NCI-H146 (cell line): ENCODE measurements at regions not wholly inside any gene's neighbourhood (a gene's known extent, or its start where the extent isn't known, plus 50 kb on each side); places are given as distances from the start of the nearest gene placed in this dataset.
"Not testable (repeated sequence)": the region's sequence is repeated elsewhere in the genome, so short reads cannot be mapped to it uniquely, and the experiment has no call there.

Experiments
- DNase-seq: peaks from one replicate; lab custom pipeline; 2025; lab: John Stamatoyannopoulos, UW

DNA sequence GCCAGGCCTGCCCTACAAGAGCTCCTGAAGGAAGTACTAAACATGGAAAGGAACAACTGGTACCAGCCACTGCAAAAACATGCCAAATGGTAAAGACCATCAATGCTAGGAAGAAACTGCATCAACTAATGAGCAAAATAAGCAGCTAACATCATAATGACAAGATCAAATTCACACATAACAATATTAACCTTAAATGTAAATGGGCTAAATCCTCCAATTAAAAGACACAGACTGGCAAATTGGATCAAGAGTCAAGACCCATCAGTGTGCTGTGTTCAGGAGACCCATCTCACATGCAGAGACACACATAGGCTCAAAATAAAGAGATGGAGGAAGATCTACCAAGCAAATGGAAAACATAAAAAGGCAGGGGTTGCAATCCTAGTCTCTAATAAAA, 119.0 kb upstream of the CARMIL1 start:
- DNase-seq, result not testable (repeated sequence)

DNA sequence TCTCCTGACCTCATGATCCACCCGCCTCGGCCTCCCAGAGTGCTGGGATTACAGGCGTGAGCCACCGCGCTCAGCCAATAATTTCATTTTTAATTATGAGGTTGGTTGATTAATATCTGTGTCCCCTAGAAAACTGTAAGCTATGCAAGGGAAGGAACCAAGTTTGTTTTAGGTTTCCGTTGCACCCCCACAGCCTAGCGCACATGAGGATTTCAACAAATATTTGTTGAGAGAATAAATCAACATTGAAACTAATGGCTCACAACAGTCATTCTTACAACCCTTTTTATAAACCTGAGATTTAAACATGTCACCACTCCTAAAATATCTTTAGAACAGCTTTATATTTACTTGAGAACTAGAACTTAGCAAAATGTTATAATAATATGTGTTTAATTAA, 114.0 kb upstream of the CARMIL1 start:
- no peak for DNase-seq

DNA sequence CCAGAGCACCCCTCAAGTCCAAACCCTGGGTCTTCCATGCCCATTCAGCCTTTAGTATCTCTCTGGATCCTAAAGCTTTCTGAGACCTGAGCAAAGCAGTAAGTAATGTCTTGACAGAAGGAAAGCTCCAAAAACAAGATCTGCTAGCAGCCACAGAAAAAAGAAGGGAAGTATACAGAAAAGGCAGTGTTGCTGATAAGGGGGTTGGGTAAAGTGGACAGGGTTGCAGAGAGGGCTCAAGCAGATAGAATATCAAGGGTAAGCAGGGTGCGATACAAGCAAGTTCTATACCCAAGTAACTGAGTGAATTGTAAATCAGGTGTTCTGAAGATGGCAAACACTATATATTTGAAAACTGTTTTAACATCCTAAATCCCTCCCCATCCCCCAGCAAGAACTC, 113.4 kb upstream of the CARMIL1 start:
- DNase-seq, result no peak

DNA sequence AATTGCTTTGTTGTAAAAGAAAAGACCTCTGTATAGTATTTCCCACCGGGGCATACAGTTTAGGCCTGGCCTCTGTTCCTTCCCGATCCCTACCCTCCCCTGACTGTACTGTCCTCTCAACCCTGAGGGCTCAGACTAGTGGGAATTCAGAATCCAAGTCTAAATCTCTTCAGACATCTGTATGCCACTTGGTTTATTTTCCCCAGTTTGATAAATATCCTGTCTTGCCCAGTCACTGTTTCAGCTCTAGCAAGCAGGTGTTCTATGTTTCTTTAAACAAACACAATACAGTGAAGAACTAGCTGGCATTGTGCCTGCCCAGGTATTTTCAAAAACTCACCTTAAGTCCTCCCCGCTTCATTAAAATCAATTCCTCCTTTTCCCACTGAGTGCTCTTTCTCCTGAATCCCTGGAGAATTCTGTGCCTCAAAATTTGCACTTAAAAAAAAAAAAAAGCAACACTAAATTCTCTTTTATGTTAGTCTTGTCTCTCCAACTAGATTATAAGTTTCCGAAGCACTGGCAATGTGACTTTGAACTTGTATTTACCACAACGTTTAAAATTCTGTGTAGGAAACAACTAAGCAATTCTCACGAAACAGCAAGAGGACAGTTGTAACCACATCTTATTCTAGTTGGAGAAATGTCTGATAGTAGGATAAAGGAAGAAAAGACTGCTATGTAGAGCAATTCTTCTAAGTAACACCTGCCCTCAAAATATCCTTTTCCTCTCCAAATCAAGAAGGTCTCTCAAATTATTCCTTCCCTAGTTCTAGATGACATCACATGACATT, 112.0 kb upstream of the CARMIL1 start:
- DNase-seq, result peak; percentile 53

DNA sequence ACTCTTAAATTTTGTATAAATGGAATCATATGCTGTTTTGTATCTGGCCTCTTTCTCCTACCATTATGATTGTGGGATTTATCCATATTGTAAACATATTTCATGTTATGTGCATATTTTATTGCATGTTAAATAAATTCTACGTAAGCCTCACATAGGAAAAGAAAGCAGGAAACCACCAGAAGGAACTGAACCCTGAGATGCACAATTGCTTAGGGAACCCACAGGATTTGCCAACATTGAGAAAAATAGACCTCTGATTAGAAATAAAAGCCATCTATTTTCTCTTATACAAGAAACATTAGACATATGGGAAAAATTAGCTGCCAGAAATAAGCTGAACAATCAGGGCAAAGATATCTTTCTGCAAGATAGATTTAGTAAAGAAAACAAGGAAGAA, 111.2 kb upstream of the CARMIL1 start:
- DNase-seq, result no peak

DNA sequence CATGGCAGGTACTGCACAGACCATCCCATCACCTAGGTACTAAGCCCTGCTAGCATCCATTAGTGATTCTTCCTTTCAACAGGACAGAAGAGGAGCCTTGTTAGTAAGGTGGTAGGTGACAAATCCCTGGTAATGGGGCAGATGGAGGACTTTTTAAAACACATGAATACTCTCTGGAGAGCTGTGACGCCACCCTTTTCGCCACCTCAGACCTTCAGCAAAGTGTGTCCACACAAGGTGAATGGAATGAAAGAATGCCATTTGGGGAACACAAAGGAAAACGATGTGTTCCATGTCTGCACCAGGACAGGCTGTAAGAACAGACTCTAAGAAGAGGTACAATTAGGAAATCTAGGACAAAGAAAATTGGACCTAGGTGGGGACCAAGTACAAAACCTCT, 110.5 kb upstream of the CARMIL1 start:
- DNase-seq, result no peak

DNA sequence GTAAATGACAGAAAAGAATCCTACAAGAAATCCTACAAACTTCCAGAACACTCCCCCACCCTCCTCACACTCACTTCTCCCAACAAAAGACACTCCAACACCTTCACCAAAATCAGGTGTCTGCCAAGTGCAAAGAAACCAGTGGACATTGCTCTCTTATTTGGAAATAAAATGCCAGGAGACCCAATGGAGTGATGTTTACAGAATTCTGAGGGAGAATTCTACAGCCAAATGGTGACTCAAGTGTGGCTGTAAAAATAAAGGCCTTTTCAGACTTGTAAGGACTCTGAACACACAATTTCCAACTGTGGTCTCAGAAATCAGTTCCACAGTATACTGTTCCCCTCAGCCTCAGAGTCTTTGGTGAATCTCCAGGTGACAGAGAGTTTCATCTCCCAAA, 109.6 kb upstream of the CARMIL1 start:
- no peak for DNase-seq

DNA sequence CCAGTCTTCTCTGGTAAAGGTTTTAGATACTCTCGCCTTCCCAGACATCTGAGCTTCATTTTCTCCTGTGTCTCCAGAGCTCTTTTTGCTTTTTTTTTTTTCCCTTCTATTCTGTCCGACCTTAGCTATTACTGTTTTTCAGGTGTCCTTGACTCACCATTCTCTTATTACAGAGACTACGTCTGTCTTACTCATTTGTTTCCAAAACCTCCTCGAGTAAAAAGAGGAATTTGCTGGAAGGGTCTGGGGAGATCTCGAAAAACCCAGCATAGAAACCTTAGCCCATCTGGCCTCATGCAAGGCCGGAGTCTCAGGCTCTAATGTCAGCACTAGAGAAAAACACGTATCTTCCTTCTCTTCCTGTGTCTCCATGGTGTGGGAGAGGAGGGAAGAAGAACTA, 109.2 kb upstream of the CARMIL1 start:
- DNase-seq, result no peak

DNA sequence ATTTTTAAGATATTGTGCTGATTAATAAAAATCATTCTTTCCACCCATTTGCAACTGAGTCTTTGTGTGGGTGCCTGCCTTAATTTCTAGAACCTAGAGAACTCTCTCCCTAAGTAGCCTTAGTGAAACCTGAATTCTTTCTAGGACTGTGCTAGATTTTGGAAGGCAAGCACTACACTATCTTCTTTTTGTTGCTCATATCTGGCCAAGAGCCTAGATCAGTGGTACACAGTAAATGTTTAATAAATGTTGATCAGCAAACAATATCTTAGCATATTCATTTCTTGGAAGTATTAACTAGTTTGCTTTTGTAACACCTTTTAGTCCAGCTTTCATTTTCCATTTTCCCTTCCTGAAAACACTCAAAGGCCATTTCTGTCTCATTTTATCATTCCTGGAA, 108.5 kb upstream of the CARMIL1 start:
- DNase-seq, result no peak

DNA sequence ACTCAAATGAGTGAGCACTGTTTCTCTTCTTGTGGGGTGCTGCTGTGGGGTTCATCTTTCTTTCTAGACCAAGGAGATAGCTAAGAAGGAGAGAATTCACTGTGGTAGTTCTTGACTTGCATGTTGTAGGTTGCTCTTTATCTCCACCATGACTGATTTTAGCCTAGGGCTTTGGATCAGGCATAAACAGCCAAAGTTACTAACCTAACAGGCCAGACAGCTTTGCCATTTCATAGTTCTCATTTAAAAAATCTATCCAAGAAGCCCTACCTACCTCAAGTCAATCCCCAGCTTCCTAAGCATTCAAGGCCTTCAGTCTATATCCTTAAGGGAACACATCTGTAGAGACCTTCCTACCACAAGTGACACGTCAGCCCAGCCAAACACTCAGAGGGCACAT, 107.9 kb upstream of the CARMIL1 start:
- no peak for DNase-seq

DNA sequence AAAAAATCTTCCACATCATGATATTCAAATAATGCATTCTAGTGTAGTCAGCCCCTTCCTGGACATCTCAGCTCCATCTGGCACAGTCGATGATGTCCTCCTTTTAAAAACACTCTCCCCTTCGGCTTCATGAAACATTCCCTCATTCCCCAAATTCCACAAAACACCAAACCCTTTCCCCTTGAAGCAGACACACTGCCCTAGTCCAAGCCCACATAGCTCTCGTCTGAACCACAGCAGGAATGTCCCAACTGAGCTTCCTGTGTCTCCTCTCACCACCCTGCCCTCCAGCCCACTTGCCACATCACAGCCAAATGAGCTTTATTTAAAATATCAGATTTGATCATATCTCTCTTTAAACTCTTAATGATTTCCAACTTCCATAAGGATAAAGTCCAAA, 106.4 kb upstream of the CARMIL1 start:
- no peak for DNase-seq

DNA sequence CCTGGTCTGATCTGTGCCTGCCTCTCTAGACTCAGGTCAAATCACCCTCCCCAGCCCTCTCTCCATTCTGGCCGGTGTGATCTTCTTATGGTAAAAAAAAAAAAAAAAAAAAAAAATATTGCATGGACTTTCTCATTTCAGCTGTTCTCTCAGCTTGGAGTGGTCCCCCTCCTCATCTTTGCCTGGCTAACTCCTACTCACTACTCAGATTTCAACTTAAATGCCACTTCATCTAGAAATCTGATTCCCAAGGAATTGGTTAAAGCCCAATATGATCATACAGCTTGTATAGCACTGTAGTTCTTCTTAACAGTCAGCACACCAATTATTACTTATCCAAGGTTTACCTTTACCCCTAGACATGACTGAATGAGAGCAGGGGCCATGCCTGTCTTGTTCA, 105.9 kb upstream of the CARMIL1 start:
- DNase-seq, result no peak

DNA sequence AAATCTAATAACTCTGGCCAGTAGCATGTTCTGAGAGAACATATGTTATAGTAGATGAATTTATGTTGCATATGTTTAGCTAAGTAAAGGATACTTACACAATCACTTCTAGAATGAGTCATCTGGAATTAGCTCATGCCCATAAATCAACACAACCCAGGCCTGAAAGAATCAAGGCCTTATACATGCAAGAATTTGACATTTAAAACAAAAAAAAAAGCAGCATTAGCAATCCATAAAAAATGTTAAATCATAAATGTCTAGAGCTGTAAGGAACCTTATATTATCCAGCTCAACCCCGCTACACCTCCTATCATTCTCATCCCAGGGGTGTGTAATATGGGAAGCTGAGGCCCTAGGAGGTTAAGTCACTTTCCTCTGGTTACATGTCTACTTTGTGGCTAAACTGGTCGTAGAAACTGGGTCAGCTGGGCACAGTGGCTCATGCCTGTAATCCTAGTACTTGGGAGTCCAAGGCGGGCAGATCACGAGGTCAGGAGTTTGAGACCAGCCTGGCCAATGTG, 105.2 kb upstream of the CARMIL1 start:
- peak; percentile 16 for DNase-seq

DNA sequence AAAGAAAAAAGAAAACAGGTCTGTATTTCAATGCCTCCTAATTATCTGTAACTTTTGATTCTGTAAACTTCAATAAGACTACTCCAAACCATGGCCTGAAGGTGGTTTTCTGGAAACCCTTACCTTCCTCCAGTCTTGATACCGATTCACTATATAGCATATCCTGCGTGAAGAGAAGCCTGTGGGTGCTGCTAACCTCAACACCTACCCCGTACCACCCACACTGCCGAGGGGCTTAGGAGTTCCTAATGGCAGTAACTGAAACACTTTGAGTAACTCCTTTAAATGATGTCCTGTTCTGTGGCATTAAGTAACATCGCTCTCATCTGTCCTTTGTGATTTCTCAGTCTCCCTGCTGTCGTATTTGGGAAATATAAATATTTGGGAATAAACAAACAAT, 104.5 kb upstream of the CARMIL1 start:
- no peak for DNase-seq

DNA sequence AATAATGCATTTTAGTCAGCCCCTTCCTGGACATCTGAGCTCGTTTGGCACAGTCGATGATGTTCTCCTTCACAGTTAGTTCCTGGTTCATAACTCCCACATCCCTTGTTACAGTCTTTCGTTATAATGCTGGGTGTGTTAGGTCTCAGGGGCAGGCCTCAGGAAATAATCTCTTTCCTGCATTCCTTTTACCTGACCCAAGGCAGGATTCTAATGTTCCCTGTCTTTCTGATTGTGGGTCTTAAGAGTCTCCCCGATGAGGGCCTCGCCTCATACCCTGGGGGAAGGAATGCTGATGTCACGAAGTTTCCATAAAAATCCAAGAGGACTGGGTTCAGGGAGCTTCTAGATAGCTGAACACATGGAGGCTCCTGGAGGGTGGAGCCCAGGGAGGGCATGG, 104.0 kb upstream of the CARMIL1 start:
- DNase-seq, result no peak

DNA sequence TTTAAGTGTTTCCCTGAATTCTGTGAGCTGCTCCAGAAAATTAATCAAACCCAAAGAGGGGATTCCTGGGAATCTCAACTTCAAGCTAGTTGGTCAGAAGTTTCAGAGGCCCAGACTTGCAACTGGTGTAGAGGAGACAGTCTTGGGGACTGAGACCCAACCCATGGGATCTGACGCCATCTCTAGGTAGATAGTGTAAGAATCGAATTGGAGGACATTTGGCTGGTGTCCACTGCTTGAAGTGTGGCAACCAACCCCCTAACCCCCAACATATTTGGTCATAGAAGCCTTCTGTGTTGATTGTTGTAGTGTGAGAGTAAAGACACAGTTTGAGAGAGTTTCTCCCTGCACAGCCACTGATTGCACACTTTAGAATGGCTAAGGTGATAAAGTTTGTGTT, 103.5 kb upstream of the CARMIL1 start:
- DNase-seq, result no peak

DNA sequence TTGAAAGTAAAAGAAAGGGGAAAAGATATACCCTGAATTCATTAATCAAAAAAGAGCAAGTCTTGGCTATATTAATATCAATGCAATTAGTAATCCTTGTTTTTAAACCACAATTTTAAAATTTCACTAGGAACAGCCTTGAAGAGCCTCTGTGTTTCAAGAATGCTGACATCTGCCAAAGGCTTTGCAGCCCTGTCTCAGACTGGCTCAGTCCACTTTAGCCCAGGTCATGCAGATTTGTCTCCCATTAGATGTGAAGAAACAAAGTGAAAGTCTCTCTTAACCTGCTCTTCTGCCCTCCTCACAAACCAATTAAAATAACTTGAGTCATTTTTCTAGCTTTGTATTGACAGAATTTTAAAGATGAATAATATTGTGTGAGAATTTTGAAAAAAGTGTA, 102.7 kb upstream of the CARMIL1 start:
- no peak for DNase-seq

DNA sequence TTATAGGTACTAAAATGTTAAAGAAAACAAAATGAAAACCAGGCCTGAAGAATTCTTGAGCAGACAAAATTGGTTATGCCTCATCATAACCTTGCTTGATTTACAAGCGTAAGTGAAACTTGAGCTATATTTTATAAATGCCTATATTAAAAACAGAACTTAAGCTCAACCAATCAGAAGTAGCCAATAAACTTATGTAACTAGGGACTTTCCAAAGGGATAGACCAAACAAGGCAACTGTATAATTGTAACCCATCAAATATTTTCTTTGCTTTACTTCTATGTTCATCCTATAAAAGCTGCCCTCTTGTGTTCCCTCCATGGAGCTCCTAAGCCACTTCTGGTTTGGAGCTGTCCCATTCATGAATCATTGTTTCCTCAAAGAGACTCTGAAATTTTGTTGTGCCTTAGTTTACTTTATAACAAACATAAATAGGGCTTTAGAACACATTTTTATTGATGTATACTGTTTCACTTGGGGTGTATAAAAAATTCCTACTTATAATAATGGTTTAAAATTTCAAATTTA, 101.6 kb upstream of the CARMIL1 start:
- no peak for DNase-seq

DNA sequence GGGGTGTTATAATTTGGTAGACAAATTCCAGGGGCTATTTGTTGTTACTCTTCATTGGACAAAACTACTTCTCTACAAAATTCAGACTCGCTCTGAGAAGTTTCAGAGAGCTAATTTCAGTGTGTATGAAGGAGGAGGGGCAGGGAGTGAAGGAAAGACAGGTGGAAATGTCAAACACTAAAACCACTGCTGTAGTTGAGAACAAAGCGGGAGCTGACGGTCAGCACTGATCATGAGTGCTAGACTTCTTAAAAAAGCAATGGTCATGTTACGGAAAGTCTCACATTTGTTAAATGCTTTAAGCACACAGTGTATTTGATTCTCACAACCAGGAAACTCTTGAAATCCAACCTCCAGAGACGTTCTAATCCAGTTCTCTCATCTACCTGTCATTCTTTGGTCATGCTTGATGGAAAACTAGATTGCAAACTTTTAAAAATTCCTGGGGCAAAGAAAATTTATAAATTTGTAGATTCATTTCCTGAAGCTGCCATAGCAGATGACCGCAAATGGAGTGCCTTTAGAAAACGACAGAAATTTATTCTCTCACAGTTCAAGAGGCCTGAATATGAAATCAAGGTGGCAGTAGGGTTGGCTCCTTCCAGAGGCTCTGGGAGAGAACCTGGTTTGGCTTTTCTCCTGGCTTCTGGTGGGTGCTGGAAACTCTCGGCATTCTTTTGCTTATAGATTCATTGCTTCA, 100.7 kb upstream of the CARMIL1 start:
- no peak for DNase-seq

DNA sequence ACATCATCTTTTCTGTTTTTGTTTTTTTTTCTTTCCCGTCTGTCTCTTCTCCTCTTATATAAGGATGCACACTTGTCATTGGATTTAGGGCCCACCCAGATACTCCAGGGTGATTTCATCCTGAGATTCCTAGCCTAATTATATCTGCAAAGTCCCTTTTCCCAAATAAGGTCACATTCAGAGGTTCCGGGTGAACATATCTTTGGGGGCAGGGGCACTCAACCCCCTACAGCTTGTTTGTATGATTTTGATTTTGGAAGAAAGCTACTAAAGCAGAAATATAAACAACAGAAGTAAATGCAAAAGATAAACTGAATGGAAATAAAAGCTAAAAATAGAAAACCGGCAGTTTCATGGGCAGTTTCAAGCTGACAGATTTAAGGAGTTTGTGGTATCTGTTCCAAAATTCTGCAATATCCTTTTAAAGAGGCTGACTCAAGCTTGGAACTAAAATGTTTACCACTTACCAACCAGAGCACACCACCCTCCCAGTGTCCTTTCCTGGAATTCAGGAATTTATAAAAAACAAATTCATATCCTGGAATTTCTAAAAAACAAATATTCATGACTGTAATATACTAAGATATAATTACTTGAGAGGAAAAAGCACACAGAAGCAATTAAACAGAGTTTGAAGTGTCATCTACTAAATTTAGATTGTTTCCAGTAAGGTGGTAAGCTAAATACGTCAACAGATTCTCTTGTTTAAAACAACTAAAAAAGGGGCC, 100.0 kb upstream of the CARMIL1 start:
- DNase-seq, result no peak

DNA sequence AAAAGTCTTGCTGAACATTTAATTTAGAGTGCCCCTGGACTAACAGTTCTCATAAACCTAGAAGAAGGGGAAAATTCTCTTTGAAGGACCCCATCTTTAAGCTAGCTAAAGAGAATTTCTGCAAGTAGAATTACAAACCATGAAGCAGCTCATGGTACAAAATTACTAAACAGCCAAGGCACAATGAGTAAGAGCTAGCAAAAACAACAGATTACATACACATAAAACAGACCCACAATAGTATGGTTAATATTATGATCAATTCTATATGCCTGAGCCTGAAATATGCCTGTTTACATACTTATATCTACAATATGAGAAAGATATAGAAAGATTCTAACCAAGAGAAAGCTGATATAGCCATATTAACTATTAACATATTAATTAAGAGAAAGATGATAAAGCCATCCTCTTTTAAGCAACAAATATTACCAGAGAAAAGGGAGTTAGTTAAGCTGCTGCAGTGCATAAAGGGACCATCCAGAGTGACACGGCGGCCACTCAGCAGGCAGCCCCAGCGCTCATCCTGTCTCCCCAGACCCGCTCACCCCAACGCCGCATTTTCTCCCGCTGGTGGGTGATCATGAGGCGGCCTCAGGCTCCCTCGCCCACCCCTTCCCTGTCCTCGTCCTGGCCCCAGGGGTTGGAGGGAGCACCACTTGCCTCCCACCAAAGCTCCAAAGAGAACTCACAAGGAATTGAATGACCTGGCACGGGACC, 98.4 kb upstream of the CARMIL1 start:
- no peak for DNase-seq

DNA sequence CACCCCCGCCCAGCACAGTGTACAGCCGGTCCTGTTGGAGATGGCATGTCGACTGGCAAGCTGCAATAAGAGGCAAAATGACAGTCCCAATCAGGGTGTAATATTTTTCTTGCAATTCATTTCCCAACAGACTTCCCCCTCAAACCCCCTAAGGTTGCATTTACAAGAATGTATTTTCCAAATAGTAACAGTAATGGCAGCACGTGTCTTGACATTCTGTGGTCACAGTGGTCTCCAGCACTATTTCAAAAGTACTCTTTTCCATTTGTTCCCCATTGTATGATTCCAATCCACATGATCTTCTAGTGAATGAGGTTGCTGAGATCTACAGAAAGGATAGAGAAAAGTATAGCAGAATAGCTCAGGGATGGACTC, 97.8 kb upstream of the CARMIL1 start:
- no peak for DNase-seq
